ENCODE measurements at regions not wholly inside any gene's neighbourhood (a gene's known extent, or its start where the extent isn't known, plus 50 kb on each side); places are given as distances from the start of the nearest gene placed in this dataset.
"Not testable (repeated sequence)": the region's sequence is repeated elsewhere in the genome, so short reads cannot be mapped to it uniquely, and the experiment has no call there.

GRCh38 chr4:30056016-30056766 lies 664.0 kb upstream of the PCDH7 start:
- H3K27me3 ChIP-seq, result no peaks in the 10 kb centered on the region
- H3K4me1 ChIP-seq, result no peaks in the 10 kb centered on the region
- H3K27ac ChIP-seq, result no peak overlapping the region
- H3K36me3 ChIP-seq, result no peaks in the 10 kb centered on the region
- no peaks in the 10 kb centered on the region for H3K9me3 ChIP-seq
- DNase-seq (ENCODE audit: low spot score in 2 of 2), result no peak
- no peak for TF ChIP-seq CTCF (IDR thresholded peaks at IDR 0.05)
- TF ChIP-seq EP300 (IDR thresholded peaks at IDR 0.05), result no peak
- no peak for TF ChIP-seq POLR2A (IDR thresholded peaks at IDR 0.05)
- no peak overlapping the region for H3K4me3 ChIP-seq
- 77 to 80% methylated on average over 5 of the region's 5 CpGs for WGBS, 2 donors

- Histone ChIP-seq H3K27me3 (no peaks in the 10 kb centered on the region), H3K4me1 (no peaks in the 10 kb centered on the region), H3K9me3 (no peaks in the 10 kb centered on the region), H3K36me3 (no peaks in the 10 kb centered on the region), H3K4me3 (no peak overlapping the region), H3K27ac (no peak overlapping the region)
- DNase-seq (ENCODE audit: low spot score in 2 of 2), result no peak
- TF ChIP-seq EP300 (IDR thresholded peaks at IDR 0.05) (no peak), CTCF (IDR thresholded peaks at IDR 0.05) (no peak), POLR2A (IDR thresholded peaks at IDR 0.05) (no peak)
- WGBS, 2 donors, result 27 to 33% methylated on average over 1 of the region's 1 CpG
These were observed 651.9 kb upstream of the PCDH7 start for GRCh38 chr4:30068234-30068633.

- no peak for DNase-seq (ENCODE audit: low spot score in 2 of 2)
- no peak overlapping the region for H3K4me3 ChIP-seq
- H3K9me3 ChIP-seq, result peaks cover 0 to 7% (median 0%) of the 10 kb centered on the region in 4 donors
- H3K27ac ChIP-seq, result no peak overlapping the region
- H3K27me3 ChIP-seq, result no peaks in the 10 kb centered on the region
- TF ChIP-seq CTCF (IDR thresholded peaks at IDR 0.05) (no peak), EP300 (IDR thresholded peaks at IDR 0.05) (no peak), POLR2A (IDR thresholded peaks at IDR 0.05) (no peak)
- H3K36me3 ChIP-seq, result no peaks in the 10 kb centered on the region
- H3K4me1 ChIP-seq, result no peaks in the 10 kb centered on the region
- 44 to 47% methylated on average over 3 of the region's 3 CpGs for WGBS, 2 donors
These were observed 647.0 kb upstream of the PCDH7 start for GRCh38 chr4:30073011-30073710.

GRCh38 chr4:30092420-30093128 lies 627.6 kb upstream of the PCDH7 start:
- H3K4me1 ChIP-seq; H3K4me3 ChIP-seq; H3K27me3 ChIP-seq; DNase-seq (ENCODE audit: low spot score in 2 of 2); H3K27ac ChIP-seq; H3K36me3 ChIP-seq: not testable (repeated sequence)
- WGBS, 2 donors, result 95 to 96% methylated on average over 20 to 34 of the region's 37 CpGs
- H3K9me3 ChIP-seq, result peaks cover 0 to 11% (median 0%) of the 10 kb centered on the region in 4 donors

- Histone ChIP-seq H3K27me3 (no peaks in the 10 kb centered on the region), H3K9me3 (peaks cover 0 to 7% (median 0%) of the 10 kb centered on the region in 4 donors), H3K4me3 (no peak overlapping the region), H3K4me1 (no peaks in the 10 kb centered on the region), H3K27ac (no peak overlapping the region), H3K36me3 (no peaks in the 10 kb centered on the region)
- TF ChIP-seq CTCF (IDR thresholded peaks at IDR 0.05) (no peak), EP300 (IDR thresholded peaks at IDR 0.05) (no peak), POLR2A (IDR thresholded peaks at IDR 0.05) (no peak)
- DNase-seq (ENCODE audit: low spot score in 2 of 2), result no peak
- 85 to 90% methylated on average over 1 of the region's 1 CpG for WGBS, 2 donors
These were observed 625.3 kb upstream of the PCDH7 start for GRCh38 chr4:30094887-30095286.

Measured in tibial nerve (tissue), 4 donors.